ENCODE measurements at regions not wholly inside any gene's neighbourhood (a gene's known extent, or its start where the extent isn't known, plus 50 kb on each side); places are given as distances from the start of the nearest gene placed in this dataset.

DNA sequence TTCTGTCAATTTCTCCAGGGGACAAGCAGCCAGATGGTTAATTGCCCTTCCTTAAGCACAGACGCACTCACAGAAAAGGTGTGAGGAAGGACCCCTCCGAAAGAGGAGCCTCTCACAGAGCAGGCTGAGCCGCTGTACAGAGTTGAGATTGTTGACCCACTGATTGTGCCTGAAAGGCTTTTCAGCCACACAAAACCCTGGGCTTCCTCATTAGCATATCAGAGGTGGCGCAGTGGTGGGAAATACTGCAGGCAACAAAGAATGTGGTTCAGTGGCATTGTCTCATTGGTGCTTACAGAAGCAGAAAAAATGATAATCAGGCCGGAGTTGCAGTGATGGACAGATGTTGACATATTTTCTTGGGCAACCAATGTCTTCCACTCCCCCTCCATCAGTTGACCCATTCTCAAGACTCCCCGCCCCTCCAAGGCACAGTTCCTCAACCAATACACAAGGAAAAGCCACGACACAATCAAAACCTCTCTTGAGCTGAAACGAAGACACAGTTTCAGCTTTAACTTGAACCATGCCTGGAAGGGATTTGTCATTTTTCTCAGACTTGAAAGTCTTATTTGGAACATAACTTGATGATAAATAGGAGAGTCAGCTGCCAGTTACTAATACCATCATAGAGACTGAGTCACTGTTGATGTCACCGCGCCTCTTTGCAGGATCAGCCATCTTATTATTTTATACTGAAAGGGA is 53.1 kb downstream of the ATXN3L start:
- no peak for DNase-seq

- DNase-seq, result no peak
These were observed 54.2 kb downstream of the ATXN3L start for GRCh38 chrX:13265549-13266132.

DNA sequence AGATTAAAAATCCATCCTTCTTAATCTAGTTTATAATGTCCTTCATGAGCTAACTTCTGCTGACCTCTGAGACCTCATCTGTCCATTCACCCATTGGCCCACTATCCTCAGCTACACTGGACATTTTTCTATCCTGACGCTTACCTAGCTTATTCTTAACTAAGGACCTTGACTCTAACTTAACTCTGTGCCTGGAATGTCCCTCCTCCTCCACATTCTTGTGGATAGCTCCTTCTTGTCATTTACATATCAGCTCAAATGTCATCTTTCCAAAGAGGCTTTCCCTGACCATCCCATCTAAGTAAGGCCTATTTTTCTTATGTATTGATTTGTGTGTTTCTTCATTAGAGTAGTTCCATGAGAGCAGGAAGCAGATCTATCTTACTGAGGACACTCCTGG is 54.7 kb downstream of the ATXN3L start:
- DNase-seq, result no peak

GRCh38 chrX:13263560-13264251 is 56.1 kb downstream of the ATXN3L start:
- DNase-seq, result no peak

DNA sequence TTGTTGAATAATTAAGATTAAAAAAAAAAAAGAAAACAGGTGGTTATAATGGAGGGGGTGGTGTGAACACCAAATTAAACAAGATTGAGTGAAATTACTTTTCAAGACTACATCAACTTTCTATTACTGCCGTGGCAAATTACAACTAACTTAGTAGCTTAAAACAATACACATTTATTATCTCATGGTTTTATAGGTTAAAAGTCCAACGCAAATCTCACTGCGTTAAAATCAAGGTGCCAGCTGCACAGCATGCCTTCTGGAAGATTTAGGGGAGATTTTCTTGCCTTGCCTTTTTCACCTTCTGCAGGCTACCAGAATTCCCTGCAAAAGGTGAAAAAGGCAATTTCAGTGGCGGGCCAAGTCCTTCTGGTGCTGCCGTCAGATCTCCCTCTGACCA is 58.5 kb downstream of the ATXN3L start:
- no peak for DNase-seq

DNA sequence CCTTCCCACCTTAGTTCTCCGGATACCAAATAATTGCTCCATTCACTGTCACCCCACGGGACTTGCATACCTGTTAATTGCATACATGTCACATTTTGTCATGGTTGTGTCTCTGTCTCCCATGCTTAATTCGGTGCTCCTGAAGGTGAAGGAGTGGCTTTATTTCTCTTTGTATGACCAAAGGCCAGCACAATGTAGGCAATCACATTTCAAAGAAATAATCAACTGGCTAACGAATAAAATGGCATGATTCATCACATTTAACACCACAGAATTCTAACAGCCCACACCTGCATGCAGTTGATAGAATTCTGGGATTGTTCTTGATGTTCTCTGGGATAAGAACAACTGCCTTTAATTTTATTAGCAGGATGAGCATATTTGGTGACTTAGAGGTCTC is 59.3 kb downstream of the ATXN3L start:
- no peak for DNase-seq

- no peak for DNase-seq
These were observed 61.1 kb downstream of the ATXN3L start for GRCh38 chrX:13258725-13259124.

DNA sequence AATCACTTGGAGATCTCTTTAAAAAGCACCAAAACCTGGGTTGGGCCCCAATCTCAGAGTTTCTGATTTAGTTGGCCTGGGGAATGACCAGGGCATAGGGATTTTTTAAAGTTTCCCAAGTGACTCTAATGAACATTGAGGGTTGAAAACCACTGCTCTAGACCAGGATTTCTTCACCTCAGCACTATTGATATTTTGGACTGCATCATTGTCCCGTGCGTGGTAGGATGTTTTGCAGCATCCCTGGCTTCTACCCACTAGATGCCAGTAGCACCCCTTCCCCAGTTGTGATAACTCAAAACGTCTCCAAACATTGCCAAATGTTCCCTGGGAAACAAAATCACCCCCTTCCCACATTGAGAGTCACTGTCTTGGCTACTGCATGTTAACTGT is 61.8 kb downstream of the ATXN3L start:
- no peak for DNase-seq

GRCh38 chrX:13257223-13258051 is 62.4 kb downstream of the ATXN3L start:
- DNase-seq, result no peak

GRCh38 chrX:13256603-13257002 is 63.2 kb downstream of the ATXN3L start:
- no peak for DNase-seq

- no peak for DNase-seq
These were observed 65.0 kb downstream of the ATXN3L start for GRCh38 chrX:13254870-13255269.

GRCh38 chrX:13254076-13254785 is 65.6 kb downstream of the ATXN3L start:
- peak in 2 of 58 donors; percentile 1 to 5 for DNase-seq

DNA sequence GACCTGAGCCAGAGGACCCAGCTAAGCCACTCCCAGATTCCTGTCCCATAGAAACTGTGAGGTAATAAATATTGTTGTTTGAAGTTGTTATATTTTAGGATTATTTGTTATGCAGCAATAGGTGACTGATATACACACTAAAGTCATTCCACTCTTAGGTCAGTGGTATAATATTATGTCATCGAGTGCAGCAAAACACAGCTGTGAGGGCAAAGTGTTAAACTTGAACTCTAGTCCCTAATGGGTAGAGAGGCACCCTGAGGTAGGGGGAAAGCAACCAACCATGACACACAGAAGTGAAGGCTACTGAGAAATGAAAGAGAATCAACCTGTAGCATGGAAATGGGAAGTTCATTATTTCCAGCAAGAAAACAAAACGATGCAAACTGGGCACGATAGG is 66.6 kb downstream of the ATXN3L start:
- DNase-seq, result no peak

- DNase-seq, result no peak
These were observed 67.1 kb downstream of the ATXN3L start for GRCh38 chrX:13252726-13253125.

- DNase-seq, result peak in 4 of 58 donors; percentile 0 to 18 (median 1)
These were observed 68.8 kb downstream of the ATXN3L start for GRCh38 chrX:13250826-13251580.

DNA sequence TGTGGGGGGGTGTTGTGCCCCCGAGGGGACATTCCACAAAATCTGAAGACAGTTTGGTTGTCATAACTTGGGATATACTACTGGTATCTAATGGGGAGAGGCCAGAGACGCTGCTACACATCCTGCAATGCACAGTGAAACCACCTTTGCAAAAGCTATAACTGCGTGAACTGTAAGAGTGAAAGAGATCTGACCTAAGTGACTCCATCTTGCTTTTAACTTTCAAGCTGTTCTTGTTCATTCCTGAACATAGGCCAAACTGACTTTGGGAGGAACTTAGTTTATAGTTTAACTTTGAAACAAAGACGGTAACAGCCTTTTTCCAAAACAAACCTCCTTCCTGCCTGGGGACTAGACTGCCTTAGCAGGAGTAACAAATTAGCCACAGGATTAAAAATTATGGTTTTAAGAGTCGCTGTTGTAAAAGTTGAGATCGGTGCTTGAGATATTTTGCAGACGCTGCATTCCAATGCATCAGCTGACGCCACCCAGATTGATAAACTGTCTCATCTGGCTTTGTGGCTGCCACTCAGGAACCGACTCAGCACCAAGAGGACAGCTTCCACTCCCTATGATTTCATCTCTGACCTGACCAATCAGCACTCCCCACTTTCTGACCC is 70.9 kb downstream of the ATXN3L start:
- no peak for DNase-seq

- peak in 23 of 58 donors; percentile 1 to 36 (median 5) for DNase-seq
These were observed 80.6 kb downstream of the ATXN3L start for GRCh38 chrX:13239272-13239671.

- DNase-seq, result no peak
These were observed 83.9 kb downstream of the ATXN3L start for GRCh38 chrX:13235930-13236329.

- no peak for DNase-seq
These were observed 87.4 kb downstream of the ATXN3L start for GRCh38 chrX:13232484-13232883.

GRCh38 chrX:13226214-13226613 is 93.6 kb downstream of the ATXN3L start:
- DNase-seq, result no peak
